K562 (cell line): ENCODE measurements at regions not wholly inside any gene's neighbourhood (a gene's known extent, or its start where the extent isn't known, plus 50 kb on each side); places are given as distances from the start of the nearest gene placed in this dataset.

Experiments used
- ATAC-seq: fragments of 200-7000 bp; cut with Tn5 transposase; 3 replicates; pipeline ENCODE4 v1.9.1; 2020; ENCODE audit warnings: moderate library complexity
- BruUV-seq: library from RNA; stranded (reverse); fragments of 400-500 nt; replicated peaks from 2 replicates; lab custom pipeline; 2021; lab: Mats Ljungman, UMichigan
- CTCF ChIA-PET: fragments of 300-600 bp; formaldehyde crosslinking; extraction: SDS; loops from one replicate; lab custom pipeline; 2021; ENCODE audit warnings: low intra/inter-chr PET ratio; lab: Yijun Ruan, JAX
- POLR2A ChIA-PET: fragments of 300-600, 350-650 bp; sonication (Branson Sonifier 250); formaldehyde crosslinking; extraction: SDS; loops from one replicate; lab custom pipeline; 2021; ENCODE audit warnings: antibody characterized with exemption, inconsistent platforms; lab: Yijun Ruan, JAX
- DNase-seq, 4 experiments: peaks; one replicate each; pipeline versions ENCODE4 v3.0.0 to v3.0.0-alpha.2; 2011 to 2018; ENCODE audit warnings: low spot score in 3 of 4, mixed read lengths in 3 of 4; ENCODE audit errors: extremely low read depth in 1 of 4
- FAIRE-seq: peaks from 2 replicates; lab custom pipeline; 2011; peaks lifted over from hg19 to GRCh38; lab: Jason Lieb, UNC
- H2AFZ ChIP-seq: 2 replicates; pipeline ENCODE4 v1.6.0; 2011; ENCODE audit warnings: low read depth, low read length, control low read depth, inconsistent platforms
- H3K27ac ChIP-seq: fragments of 200-600 bp; 3 replicates; pipeline ENCODE4 v1.8.0; 2011; ENCODE audit warnings: low read depth, mild to moderate bottlenecking, control low read depth, inconsistent platforms, low read length, moderate library complexity, mixed read lengths; ENCODE audit errors: extremely low read depth
- H3K27me3 ChIP-seq, 2 experiments: fragments of 300-600 bp in 1 of 2; 2 replicates in 1 of 2; 3 replicates in 1 of 2; pipeline versions ENCODE4 v1.6.0 to v1.8.0; 2011; ENCODE audit warnings: inconsistent platforms in 2 of 2, low read length in 2 of 2, mild to moderate bottlenecking in 1 of 2, mixed read lengths in 1 of 2, moderate library complexity in 1 of 2; ENCODE audit not compliant: control insufficient read depth in 2 of 2, insufficient read depth in 2 of 2
- H3K36me3 ChIP-seq: fragments of 300-600 bp; 3 replicates; pipeline ENCODE4 v1.8.0; 2011; ENCODE audit warnings: mild to moderate bottlenecking, low read length, inconsistent platforms; ENCODE audit not compliant: control insufficient read depth, insufficient read depth
- H3K4me1 ChIP-seq, 2 experiments: fragments of 200-600 bp in 1 of 2; replicated peaks in 1 of 2; 2 replicates in 1 of 2; 3 replicates in 1 of 2; pipeline versions ENCODE4 v1.5.1 to v1.8.0; 2011; ENCODE audit warnings: inconsistent platforms in 2 of 2, low read length in 2 of 2, mild to moderate bottlenecking in 1 of 2, mixed read lengths in 1 of 2, moderate library complexity in 1 of 2; ENCODE audit not compliant: control insufficient read depth in 2 of 2, insufficient read depth in 2 of 2
- H3K4me2 ChIP-seq: 2 replicates; pipeline ENCODE4 v1.6.1; 2011; ENCODE audit warnings: low read length, control low read depth, inconsistent platforms, mixed read lengths; ENCODE audit not compliant: insufficient read depth
- H3K4me3 ChIP-seq: fragments of 200-600 bp; sonication (generic), shearing (Covaris generic); 2 replicates; pipeline ENCODE4 v1.5.1; 2016; ENCODE audit warnings: control low read depth, inconsistent platforms
- H3K79me2 ChIP-seq: fragments of 200-600 bp; 3 replicates; pipeline ENCODE4 v1.8.0; 2011; ENCODE audit warnings: low read length, inconsistent platforms; ENCODE audit not compliant: control insufficient read depth, insufficient read depth
- H3K9ac ChIP-seq, 2 experiments: 2 replicates each; pipeline versions ENCODE4 v1.6.0 to v1.6.1; 2011; ENCODE audit warnings: low read depth in 2 of 2, low read length in 2 of 2, control low read depth in 1 of 2, inconsistent platforms in 1 of 2, mild to moderate bottlenecking in 1 of 2, mixed read lengths in 1 of 2; ENCODE audit not compliant: insufficient read depth in 1 of 2
- H3K9me1 ChIP-seq: one replicate; pipeline ENCODE4 v1.6.0; 2011; ENCODE audit warnings: inconsistent platforms, mild to moderate bottlenecking, low read length, moderate library complexity; ENCODE audit not compliant: control insufficient read depth, insufficient read depth
- H3K9me3 ChIP-seq: replicated peaks from 2 replicates; pipeline ENCODE4 v1.5.1; 2011; ENCODE audit warnings: low read depth, low read length, inconsistent platforms; ENCODE audit not compliant: control insufficient read depth, insufficient read depth
- H4K20me1 ChIP-seq: replicated peaks from 2 replicates; pipeline ENCODE4 v1.6.1; 2011; ENCODE audit warnings: low read length, inconsistent platforms, mixed read lengths; ENCODE audit not compliant: control insufficient read depth, insufficient read depth
- ARNT ChIP-seq, 2 experiments: fragments of 450-650 bp; IDR thresholded peaks; 2 replicates each; pipeline ENCODE4 v1.6.1; 2016; ENCODE audit warnings: mild to moderate bottlenecking in 1 of 2
- CREB3L1 ChIP-seq: fragments of 450-650 bp; IDR thresholded peaks from 2 replicates; pipeline ENCODE4 v1.6.1; 2014; ENCODE audit warnings: low read depth, mild to moderate bottlenecking, moderate library complexity, borderline replicate concordance
- HMGN3 ChIP-seq: IDR thresholded peaks from 2 replicates; pipeline ENCODE4 v1.6.1; 2011; ENCODE audit warnings: borderline replicate concordance, low read depth, mild to moderate bottlenecking, mixed read lengths, low read length; ENCODE audit not compliant: insufficient read length; ENCODE audit errors: extremely low read depth
- USF1 ChIP-seq: sonication (generic); formaldehyde crosslinking; IDR thresholded peaks from 2 replicates; pipeline ENCODE4 v1.9.0; 2022; ENCODE audit warnings: mild to moderate bottlenecking, missing genetic modification reagents
- WGBS: fragments of 100-300 bp; shearing (Covaris generic); methylation state at CpG from one replicate; pipeline ENCODE4 v1.1.6; 2016; ENCODE audit warnings: low coverage, mixed read lengths; ENCODE audit not compliant: insufficient coverage; ENCODE audit errors: missing lambda C conversion rate; 5-methylcytosine and 5-hydroxymethylcytosine counted together
- in situ Hi-C: fragments of 300-500 bp; cut with MboI; formaldehyde crosslinking; loops from 4 replicates; pipeline ENCODE4 v1.15.0; 2018; ENCODE audit warnings: inconsistent platforms, mixed read lengths
- intact Hi-C: fragments of 100-400 bp; cut with micrococcal nuclease; formaldehyde crosslinking; loops from 2 replicates; pipeline ENCODE4 v1.14.2; 2022

- TF ChIP-seq CREB3L1 (no peak), HMGN3 (no peak), USF1 (CRISPR knock-in tag) (no peak), ARNT (IDR thresholded peaks at IDR 0.05) (no peak)
- Histone ChIP-seq H3K4me3 (no peak overlapping the region), H3K27me3 (no peaks in the 10 kb centered on the region), H3K9ac (no peak overlapping the region), H2AFZ (no peak overlapping the region), H3K27ac (no peak overlapping the region), H3K4me1 (no peaks in the 10 kb centered on the region), H3K79me2 (no peaks in the 10 kb centered on the region), H3K36me3 (no peaks in the 10 kb centered on the region), H3K9me1 (no peaks in the 10 kb centered on the region), H3K4me2 (no peak overlapping the region), H3K9me3 (no peaks in the 10 kb centered on the region), H4K20me1 (no peaks in the 10 kb centered on the region)
- ATAC-seq: no peak
- no peak for FAIRE-seq
- in situ Hi-C loops: no loop called here
- intact Hi-C loops: no loop called here
- BruUV-seq: no TSS peak
- no peak for DNase-seq
- ChIA-PET CTCF (no interaction called here), POLR2A (interaction anchor here (0.7 kb wide), 1 partner anchor 1607 kb away, joined by 3 read pairs; no protein-coding TSS in a partner anchor)
- 0% methylated on average over 3 of the region's 3 CpGs for WGBS
These were observed 197.4 kb upstream of the SPHKAP start for GRCh38 chr2:228378696-228379425.
